ENCODE measurements at regions not wholly inside any gene's neighbourhood (a gene's known extent, or its start where the extent isn't known, plus 50 kb on each side); places are given as distances from the start of the nearest gene placed in this dataset.

- DNase-seq (ENCODE audit: low read depth, low spot score): no peak
- Histone ChIP-seq H3K36me3 (ENCODE audit: insufficient read depth, low read length) (no peaks in the 10 kb centered on the region), H3K27ac (no peak overlapping the region), H3K9ac (ENCODE audit: insufficient read length) (no peak overlapping the region), H3K9me3 (ENCODE audit: low read depth, low read length) (no peaks in the 10 kb centered on the region), H3K4me3 (no peak overlapping the region)
- TF ChIP-seq FOXP2 (optimal IDR thresholded peaks at IDR 0.05; ENCODE audit: control extremely low read depth, extremely low read length, insufficient read depth) (no peak), EZH2 (IDR thresholded peaks at IDR 0.05) (no peak)
Measured at GRCh38 chr7:71019706-71020105, 112.2 kb upstream of the GALNT17 start.

GRCh38 chr7:71021131-71021530 lies 110.8 kb upstream of the GALNT17 start:
- no peak for DNase-seq (ENCODE audit: low read depth, low spot score)
- TF ChIP-seq FOXP2 (optimal IDR thresholded peaks at IDR 0.05; ENCODE audit: control extremely low read depth, extremely low read length, insufficient read depth) (no peak), EZH2 (IDR thresholded peaks at IDR 0.05) (no peak), POLR2AphosphoS5 (IDR thresholded peaks at IDR 0.05; ENCODE audit: borderline replicate concordance, low read depth, low read length) (no peak)
- Histone ChIP-seq H3K36me3 (ENCODE audit: insufficient read depth, low read length) (no peaks in the 10 kb centered on the region), H3K9me3 (ENCODE audit: low read depth, low read length) (no peaks in the 10 kb centered on the region), H3K4me3 (no peak overlapping the region), H3K9ac (ENCODE audit: insufficient read length) (no peak overlapping the region), H3K27ac (no peak overlapping the region)

DNA sequence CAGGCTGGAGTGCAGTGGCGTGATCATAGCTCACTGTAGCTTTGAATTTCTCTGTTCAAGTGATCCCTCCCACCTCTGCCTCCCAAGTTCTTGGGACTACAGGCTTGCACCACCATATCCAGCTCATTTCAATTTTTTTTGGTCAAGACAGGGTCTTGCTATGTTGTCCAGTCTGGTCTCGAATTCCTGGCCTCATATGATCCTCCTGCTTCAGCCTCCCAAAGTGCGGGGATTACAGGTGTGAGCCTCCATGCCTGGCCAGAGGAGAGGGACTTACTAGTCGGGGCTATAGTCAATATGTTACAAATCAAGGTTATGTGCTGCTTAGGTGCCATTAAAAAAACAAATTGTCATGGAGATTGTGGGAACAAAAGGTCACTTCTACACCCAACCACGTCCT lies 105.3 kb upstream of the GALNT17 start:
- TF ChIP-seq POLR2AphosphoS5 (IDR thresholded peaks at IDR 0.05; ENCODE audit: borderline replicate concordance, low read depth, low read length): no peak
- DNase-seq (ENCODE audit: low read depth, low spot score): no peak
- H3K9me3 ChIP-seq (ENCODE audit: low read depth, low read length): no peaks in the 10 kb centered on the region
- no peak overlapping the region for H3K4me3 ChIP-seq
- H3K36me3 ChIP-seq (ENCODE audit: insufficient read depth, low read length): no peaks in the 10 kb centered on the region
- no peak overlapping the region for H3K27ac ChIP-seq
- H3K9ac ChIP-seq (ENCODE audit: insufficient read length): no peak overlapping the region

DNA sequence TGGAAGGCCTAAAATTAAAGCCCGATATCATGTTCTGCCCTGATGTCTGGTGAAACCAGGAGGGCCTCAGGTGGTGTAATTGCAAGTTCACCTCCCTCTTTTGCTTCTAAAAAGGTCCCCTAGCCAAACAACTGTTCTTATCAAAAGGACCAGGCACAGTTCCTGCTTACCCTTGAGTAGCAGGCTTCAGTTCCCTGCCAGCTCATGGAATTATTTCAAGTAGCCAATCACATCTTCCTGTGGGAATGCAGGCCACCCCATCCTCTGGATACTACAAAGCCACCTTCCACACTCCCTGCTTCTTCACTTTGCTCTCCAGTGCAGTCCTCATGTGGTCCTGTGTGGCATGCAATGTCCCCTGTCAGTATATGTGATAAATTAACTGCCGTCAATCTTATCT lies 97.7 kb upstream of the GALNT17 start:
- no peak overlapping the region for H3K4me3 ChIP-seq
- no peaks in the 10 kb centered on the region for H3K9me3 ChIP-seq (ENCODE audit: low read depth, low read length)

DNA sequence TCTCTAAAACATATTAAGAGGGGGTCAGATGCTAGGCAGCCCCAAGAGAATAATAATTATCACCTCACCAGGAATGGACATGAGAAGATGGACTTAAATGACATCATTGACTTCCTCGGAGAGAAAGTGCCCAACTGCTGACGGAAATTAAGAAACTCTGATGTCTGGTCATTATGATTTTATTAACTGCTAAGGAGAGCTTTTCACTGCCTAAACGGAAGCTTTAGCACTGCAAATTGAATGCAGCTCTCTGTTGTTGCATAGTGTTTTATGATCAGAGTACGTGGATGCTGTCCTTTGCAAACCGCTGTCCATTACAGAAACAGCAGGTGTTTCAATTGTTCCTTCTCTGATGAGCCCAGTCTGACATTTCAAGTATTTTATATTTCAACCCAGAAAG lies 89.4 kb upstream of the GALNT17 start:
- no peak overlapping the region for H3K4me3 ChIP-seq
- H3K9ac ChIP-seq (ENCODE audit: insufficient read length): no peak overlapping the region
- H3K36me3 ChIP-seq (ENCODE audit: insufficient read depth, low read length): no peaks in the 10 kb centered on the region
- TF ChIP-seq EZH2 (IDR thresholded peaks at IDR 0.05) (no peak), FOXP2 (optimal IDR thresholded peaks at IDR 0.05; ENCODE audit: control extremely low read depth, extremely low read length, insufficient read depth) (no peak), POLR2AphosphoS5 (IDR thresholded peaks at IDR 0.05; ENCODE audit: borderline replicate concordance, low read depth, low read length) (no peak)
- H3K9me3 ChIP-seq (ENCODE audit: low read depth, low read length): no peaks in the 10 kb centered on the region
- DNase-seq (ENCODE audit: low read depth, low spot score): no peak
- no peak overlapping the region for H3K27ac ChIP-seq

More for the DNA sequence above, 97.7 kb upstream of the GALNT17 start:
- DNase-seq (ENCODE audit: low read depth, low spot score): no peak
- no peak overlapping the region for H3K9ac ChIP-seq (ENCODE audit: insufficient read length)
- H3K36me3 ChIP-seq (ENCODE audit: insufficient read depth, low read length): no peaks in the 10 kb centered on the region
- no peak overlapping the region for H3K27ac ChIP-seq
- no peak for TF ChIP-seq FOXP2 (optimal IDR thresholded peaks at IDR 0.05; ENCODE audit: control extremely low read depth, extremely low read length, insufficient read depth)
- no peak for TF ChIP-seq POLR2AphosphoS5 (IDR thresholded peaks at IDR 0.05; ENCODE audit: borderline replicate concordance, low read depth, low read length)
- TF ChIP-seq EZH2 (IDR thresholded peaks at IDR 0.05): no peak

DNA sequence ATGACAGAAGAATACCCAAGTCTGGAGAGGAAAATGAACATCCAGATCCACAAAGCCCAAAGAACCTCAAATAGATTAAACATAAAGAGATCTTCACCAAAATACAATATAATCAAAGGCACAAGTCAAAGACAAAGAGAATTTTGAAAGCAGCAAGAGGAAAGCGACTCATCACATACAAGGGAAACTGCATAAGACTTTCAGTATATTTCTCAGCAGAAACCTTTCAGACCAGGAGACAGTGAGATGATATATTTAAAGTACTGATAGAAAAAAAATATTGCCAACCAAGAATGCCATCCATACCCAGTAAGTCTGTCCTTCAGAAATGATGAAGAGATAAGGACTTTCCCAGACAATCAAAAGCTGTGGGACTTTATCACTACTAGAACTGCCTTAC lies 81.5 kb upstream of the GALNT17 start:
- TF ChIP-seq EZH2 (IDR thresholded peaks at IDR 0.05): no peak
- no peak for TF ChIP-seq FOXP2 (optimal IDR thresholded peaks at IDR 0.05; ENCODE audit: control extremely low read depth, extremely low read length, insufficient read depth)
- TF ChIP-seq POLR2AphosphoS5 (IDR thresholded peaks at IDR 0.05; ENCODE audit: borderline replicate concordance, low read depth, low read length): no peak
- Histone ChIP-seq H3K9ac (ENCODE audit: insufficient read length) (no peak overlapping the region), H3K9me3 (ENCODE audit: low read depth, low read length) (peaks cover 6% of the 10 kb centered on the region; the same call in 1 of the 2 replicates), H3K27ac (no peak overlapping the region), H3K4me3 (no peak overlapping the region), H3K36me3 (ENCODE audit: insufficient read depth, low read length) (no peaks in the 10 kb centered on the region)
- DNase-seq (ENCODE audit: low read depth, low spot score): no peak

- DNase-seq (ENCODE audit: low read depth, low spot score): no peak
- TF ChIP-seq POLR2AphosphoS5 (IDR thresholded peaks at IDR 0.05; ENCODE audit: borderline replicate concordance, low read depth, low read length): no peak
- no peak for TF ChIP-seq EZH2 (IDR thresholded peaks at IDR 0.05)
- no peak for TF ChIP-seq FOXP2 (optimal IDR thresholded peaks at IDR 0.05; ENCODE audit: control extremely low read depth, extremely low read length, insufficient read depth)
- Histone ChIP-seq H3K27ac (no peak overlapping the region), H3K9ac (ENCODE audit: insufficient read length) (no peak overlapping the region), H3K4me3 (no peak overlapping the region), H3K9me3 (ENCODE audit: low read depth, low read length) (peaks cover 6% of the 10 kb centered on the region; the same call in 1 of the 2 replicates), H3K36me3 (ENCODE audit: insufficient read depth, low read length) (no peaks in the 10 kb centered on the region)
Measured at GRCh38 chr7:71055504-71055903, 76.4 kb upstream of the GALNT17 start.

DNA sequence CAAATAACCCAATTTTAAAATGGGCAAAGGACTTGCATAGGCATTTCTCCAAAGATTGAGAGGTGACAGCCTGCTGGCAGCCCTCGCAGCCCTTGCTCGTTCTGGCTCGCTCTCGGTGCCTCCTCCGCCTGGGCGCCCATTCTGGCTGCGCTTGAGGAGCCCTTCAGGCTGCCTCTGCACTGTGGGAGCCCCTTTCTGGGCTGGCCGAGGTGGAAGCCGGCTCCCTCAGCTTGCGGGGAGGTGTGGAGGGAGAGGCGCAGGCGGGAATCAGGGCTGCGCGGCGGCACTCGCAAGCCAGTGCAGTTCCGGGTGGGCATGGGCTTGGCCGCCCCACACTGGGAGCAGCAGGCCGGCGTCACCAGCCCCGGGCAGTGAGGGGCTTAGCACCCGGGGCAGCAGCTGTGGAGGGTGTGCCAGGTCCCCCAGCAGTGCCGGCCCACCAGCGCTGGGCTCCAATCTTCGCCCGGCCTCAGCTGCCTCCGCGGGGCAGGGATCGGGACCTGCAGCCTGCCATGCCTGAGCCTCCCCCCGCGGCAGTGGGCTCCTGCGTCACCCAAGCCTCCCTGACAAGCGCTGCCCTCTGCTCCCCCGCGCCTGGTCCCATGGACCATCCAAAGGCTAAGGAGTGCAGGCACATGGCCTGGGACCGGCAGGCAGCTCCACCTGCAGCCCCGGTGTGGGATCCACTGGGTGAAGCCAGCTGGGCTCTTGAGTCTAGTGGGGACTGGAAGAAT lies 54.0 kb upstream of the GALNT17 start:
- TF ChIP-seq FOXP2 (optimal IDR thresholded peaks at IDR 0.05; ENCODE audit: control extremely low read depth, extremely low read length, insufficient read depth) (no peak), POLR2AphosphoS5 (IDR thresholded peaks at IDR 0.05; ENCODE audit: borderline replicate concordance, low read depth, low read length) (no peak), EZH2 (IDR thresholded peaks at IDR 0.05) (no peak)

More for the DNA sequence above, 54.0 kb upstream of the GALNT17 start:
- H3K9ac ChIP-seq (ENCODE audit: insufficient read length): no peak overlapping the region
- H3K9me3 ChIP-seq (ENCODE audit: low read depth, low read length): peaks cover 7% of the 10 kb centered on the region; the same call in 1 of the 2 replicates
- no peaks in the 10 kb centered on the region for H3K36me3 ChIP-seq (ENCODE audit: insufficient read depth, low read length)
- no peak overlapping the region for H3K27ac ChIP-seq
- H3K4me3 ChIP-seq: no peak overlapping the region
- DNase-seq (ENCODE audit: low read depth, low spot score): no peak

All from SK-N-MC (cell line).